Ectodermal cell (in vitro differentiated cells): ENCODE measurements at regions not wholly inside any gene's neighbourhood (a gene's known extent, or its start where the extent isn't known, plus 50 kb on each side); places are given as distances from the start of the nearest gene placed in this dataset.
"Not testable (repeated sequence)": the region's sequence is repeated elsewhere in the genome, so short reads cannot be mapped to it uniquely, and the experiment has no call there.

Source experiments
- H3K27ac ChIP-seq: 2 replicates; pipeline ENCODE4 v1.7.0; 2013; ENCODE audit warnings: mild to moderate bottlenecking, low read depth, low read length; ENCODE audit not compliant: insufficient read depth, poor library complexity, severe bottlenecking
- H3K27me3 ChIP-seq: 2 replicates; pipeline ENCODE4 v1.7.0; 2013; ENCODE audit warnings: mild to moderate bottlenecking, low read length; ENCODE audit not compliant: insufficient read depth, control insufficient read depth, poor library complexity, severe bottlenecking
- H3K36me3 ChIP-seq: one replicate; pipeline ENCODE4 v1.7.0; 2013; ENCODE audit warnings: low read length; ENCODE audit not compliant: control insufficient read depth, insufficient read depth
- H3K4me1 ChIP-seq: one replicate; pipeline ENCODE4 v1.7.0; 2013; ENCODE audit warnings: low read length; ENCODE audit not compliant: control insufficient read depth, insufficient read depth
- H3K4me3 ChIP-seq: 2 replicates; pipeline ENCODE4 v1.7.0; 2013; ENCODE audit warnings: low read depth, low read length, control low read depth; ENCODE audit not compliant: insufficient read depth
- H3K9me3 ChIP-seq: 2 replicates; pipeline ENCODE4 v1.7.0; 2013; ENCODE audit warnings: mild to moderate bottlenecking, low read length, moderate library complexity; ENCODE audit not compliant: control insufficient read depth
- WGBS, 2 experiments: methylation state at CpG; one replicate each; pipeline ENCODE4 v1.1.7; 2013; ENCODE audit warnings: missing lambda C conversion rate in 2 of 2; 5-methylcytosine and 5-hydroxymethylcytosine counted together

DNA sequence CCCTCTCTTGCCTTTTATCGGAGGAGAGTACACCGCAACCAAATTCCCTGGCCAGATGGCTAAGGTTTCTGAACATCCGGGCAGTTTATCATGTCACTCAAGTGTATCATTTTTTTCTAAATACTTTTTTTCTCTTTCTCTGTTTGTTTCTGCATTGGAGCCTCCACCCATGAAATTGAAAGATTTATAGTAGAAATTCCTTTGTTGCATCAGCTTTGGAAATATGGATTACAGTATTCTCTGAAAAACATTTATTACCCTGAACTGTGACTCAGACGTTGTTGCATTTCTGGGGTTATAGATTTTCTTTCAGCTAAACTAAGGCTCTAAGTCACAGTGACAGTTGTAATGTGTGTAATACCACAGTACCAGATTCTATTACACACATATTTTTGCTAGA lies 187.0 kb downstream of the SPTSSA start:
- Histone ChIP-seq H3K4me3 (no peak overlapping the region), H3K9me3 (no peaks in the 10 kb centered on the region), H3K4me1 (no peaks in the 10 kb centered on the region), H3K36me3 (no peaks in the 10 kb centered on the region), H3K27me3 (no peaks in the 10 kb centered on the region), H3K27ac (no peak overlapping the region)
- WGBS, 2 experiments: 94 to 96% methylated on average over 3 to 4 of the region's 4 CpGs

DNA sequence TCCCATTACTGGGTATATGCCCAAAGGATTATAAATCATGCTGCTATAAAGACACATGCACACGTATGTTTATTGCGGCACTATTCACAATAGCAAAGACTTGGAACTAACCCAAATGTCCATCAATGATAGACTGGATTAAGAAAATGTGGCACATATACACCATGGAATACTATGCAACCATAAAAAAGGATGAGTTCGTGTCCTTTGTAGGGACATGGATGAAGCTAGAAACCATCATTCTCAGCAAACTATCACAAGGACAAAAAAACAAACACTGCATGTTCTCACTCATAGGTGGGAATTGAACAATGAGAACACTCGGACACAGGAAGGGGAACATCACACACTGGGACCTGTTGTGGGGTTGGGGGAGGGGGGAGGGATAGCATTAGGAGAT lies 188.3 kb downstream of the SPTSSA start:
- not testable (repeated sequence) for H3K9me3 ChIP-seq, H3K4me1 ChIP-seq

DNA sequence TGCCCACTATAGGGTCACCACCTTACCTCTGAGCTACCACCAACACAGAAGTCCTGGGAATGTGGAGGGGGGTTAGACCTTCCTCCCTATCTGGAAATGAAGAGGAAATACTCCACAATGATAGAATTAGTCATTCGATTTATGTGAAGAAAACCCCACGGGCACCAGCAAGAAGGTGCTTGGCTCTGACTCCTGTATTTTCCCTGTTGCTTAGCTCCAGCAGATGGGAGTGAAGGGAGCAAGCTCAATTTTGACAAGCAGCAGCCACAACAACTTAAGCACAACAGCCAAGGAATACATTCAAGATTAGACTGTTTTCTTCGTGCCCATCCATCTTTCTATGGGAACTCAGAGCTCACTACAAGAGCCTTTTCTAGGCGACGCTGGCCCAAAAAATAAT lies 191.7 kb downstream of the SPTSSA start:
- Histone ChIP-seq H3K4me3 (no peak overlapping the region), H3K9me3 (no peaks in the 10 kb centered on the region), H3K27me3 (no peaks in the 10 kb centered on the region), H3K36me3 (no peaks in the 10 kb centered on the region), H3K4me1 (no peaks in the 10 kb centered on the region), H3K27ac (no peak overlapping the region)
- WGBS, 2 experiments: 84 to 88% methylated on average over 5 of the region's 5 CpGs

More for the DNA sequence above, 188.3 kb downstream of the SPTSSA start:
- not testable (repeated sequence) for H3K4me3 ChIP-seq, H3K36me3 ChIP-seq, H3K27ac ChIP-seq, H3K27me3 ChIP-seq
- 83 to 100% methylated on average over 1 of the region's 4 CpGs for WGBS, 2 experiments

DNA sequence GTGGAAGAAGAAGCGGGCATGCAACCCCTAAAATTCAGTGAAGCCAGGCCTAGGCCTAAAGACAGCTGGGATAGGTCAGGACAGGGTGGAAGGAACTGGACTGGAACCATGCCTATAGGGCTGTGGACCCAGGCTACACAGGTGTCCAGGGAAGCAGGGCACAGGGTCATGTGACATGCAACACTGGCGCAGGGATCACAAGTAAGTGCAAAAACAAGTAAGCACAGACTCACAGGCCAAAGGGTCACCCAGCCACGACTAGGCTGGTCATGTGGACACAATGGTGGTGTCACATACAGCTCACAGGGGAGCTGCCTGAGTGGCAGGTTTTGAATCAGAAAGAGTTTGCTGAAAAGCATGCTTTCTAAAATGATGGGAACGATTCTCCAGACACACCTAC lies 195.7 kb downstream of the SPTSSA start:
- H3K36me3 ChIP-seq: no peaks in the 10 kb centered on the region
- H3K27me3 ChIP-seq: no peaks in the 10 kb centered on the region
- no peaks in the 10 kb centered on the region for H3K4me1 ChIP-seq
- WGBS, 2 experiments: 70 to 85% methylated on average over 4 of the region's 4 CpGs
- no peaks in the 10 kb centered on the region for H3K9me3 ChIP-seq
- H3K27ac ChIP-seq: no peak overlapping the region
- no peak overlapping the region for H3K4me3 ChIP-seq

DNA sequence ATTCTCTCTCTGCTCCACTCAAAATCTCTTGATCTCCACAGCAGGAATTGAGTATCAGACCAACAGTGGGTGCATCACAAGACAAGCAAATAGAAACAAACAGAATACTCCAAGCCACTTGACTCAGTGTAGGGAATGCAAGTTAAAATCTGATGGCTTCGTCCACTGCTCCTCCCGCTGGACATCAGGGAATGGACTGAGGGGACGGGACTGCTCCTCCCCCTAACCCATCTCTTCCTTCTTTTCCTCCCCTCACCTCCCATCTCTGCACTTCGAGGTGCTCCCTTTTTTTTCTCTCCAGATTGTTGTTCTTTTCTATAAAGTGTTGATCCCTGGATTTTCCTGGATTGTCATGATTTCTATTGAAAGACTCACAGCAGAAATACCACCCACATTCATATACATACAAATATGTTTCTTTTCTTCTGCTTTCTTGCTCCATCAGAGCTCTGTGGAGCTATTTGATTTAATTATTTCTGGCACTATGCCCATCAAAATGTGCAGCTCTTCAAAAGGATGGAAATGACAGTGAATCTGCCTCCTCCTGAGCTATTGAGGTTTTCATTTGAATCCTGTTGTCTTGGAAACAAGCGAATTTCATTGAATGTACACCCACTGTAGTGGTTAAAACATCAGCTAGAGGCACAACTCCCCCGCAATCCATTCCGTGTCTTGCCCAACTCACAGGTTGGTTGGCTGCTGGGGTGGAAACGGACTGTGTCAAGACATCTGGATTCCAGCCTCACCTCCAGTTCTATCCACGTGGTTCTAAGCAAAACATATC lies 199.7 kb downstream of the SPTSSA start:
- 83 to 89% methylated on average over 7 to 9 of the region's 9 CpGs for WGBS, 2 experiments
- Histone ChIP-seq H3K4me3 (no peak overlapping the region), H3K27me3 (no peaks in the 10 kb centered on the region), H3K36me3 (no peaks in the 10 kb centered on the region), H3K27ac (no peak overlapping the region), H3K4me1 (no peaks in the 10 kb centered on the region), H3K9me3 (no peaks in the 10 kb centered on the region)

DNA sequence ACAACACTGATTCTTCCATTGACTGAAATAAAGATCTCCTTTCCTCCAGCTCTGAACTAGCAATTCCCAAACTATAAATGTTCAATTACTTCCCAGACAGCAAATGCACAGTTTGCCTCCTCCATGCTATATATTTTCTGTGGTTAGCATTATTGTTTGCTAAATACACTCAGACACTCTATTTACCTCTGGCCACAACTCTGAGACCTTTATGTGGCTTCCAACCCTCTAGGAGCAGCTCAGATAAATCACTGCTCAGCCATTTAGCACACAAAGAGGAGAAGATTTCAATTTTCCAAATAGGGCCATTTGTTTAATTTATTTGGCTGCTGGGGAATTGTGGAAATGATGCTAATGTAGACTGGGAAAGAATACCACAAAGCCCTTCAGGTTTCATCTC lies 202.0 kb downstream of the SPTSSA start:
- no peak overlapping the region for H3K4me3 ChIP-seq
- H3K27me3 ChIP-seq: no peaks in the 10 kb centered on the region
- H3K9me3 ChIP-seq: no peaks in the 10 kb centered on the region
- H3K36me3 ChIP-seq: no peaks in the 10 kb centered on the region
- no peak overlapping the region for H3K27ac ChIP-seq
- H3K4me1 ChIP-seq: no peaks in the 10 kb centered on the region

DNA sequence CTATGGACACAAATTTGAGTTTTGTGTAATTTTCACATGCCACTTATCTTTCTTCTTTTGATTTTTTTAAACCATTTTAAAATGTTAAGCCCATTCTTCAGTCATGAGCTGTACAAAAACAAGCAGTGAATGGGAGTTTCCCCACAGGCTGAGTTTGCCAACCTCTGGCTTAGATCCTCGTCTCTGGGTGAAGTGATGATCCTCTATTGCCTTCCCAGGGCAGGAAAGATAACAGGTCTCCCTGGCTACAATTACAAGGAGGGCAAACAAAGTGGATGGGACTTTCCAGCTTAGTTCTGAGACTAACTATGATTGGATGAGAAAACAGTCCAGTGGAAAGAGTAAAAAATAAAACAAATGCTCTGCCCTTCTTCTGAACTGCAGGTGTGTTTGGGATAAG lies 203.7 kb downstream of the SPTSSA start:
- no peak overlapping the region for H3K4me3 ChIP-seq
- no peaks in the 10 kb centered on the region for H3K27me3 ChIP-seq
- no peaks in the 10 kb centered on the region for H3K4me1 ChIP-seq
- no peaks in the 10 kb centered on the region for H3K9me3 ChIP-seq
- no peaks in the 10 kb centered on the region for H3K36me3 ChIP-seq
- no peak overlapping the region for H3K27ac ChIP-seq
- WGBS, 2 experiments: 79 to 85% methylated on average over 1 of the region's 1 CpG

DNA sequence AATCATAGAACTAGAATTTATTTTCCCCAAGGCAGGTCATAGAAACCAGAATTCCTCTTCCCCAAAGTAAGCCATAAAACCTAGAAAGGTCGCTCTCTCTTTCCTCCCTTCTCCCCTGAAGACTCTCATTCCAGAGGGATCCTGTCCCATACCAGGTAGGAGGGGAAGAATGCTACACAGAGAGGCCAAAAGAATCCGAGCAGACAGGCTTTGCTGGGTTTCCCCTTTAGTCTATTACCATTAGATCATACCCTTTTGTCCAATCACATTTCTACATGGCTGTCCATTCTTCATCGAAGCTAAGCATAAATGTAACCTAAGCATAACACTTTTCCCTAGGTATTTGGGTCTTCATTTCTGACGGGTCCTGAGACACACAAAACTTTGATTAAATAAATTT lies 204.5 kb downstream of the SPTSSA start:
- no peak overlapping the region for H3K4me3 ChIP-seq
- no peaks in the 10 kb centered on the region for H3K36me3 ChIP-seq
- no peaks in the 10 kb centered on the region for H3K9me3 ChIP-seq
- no peaks in the 10 kb centered on the region for H3K4me1 ChIP-seq
- no peak overlapping the region for H3K27ac ChIP-seq
- no peaks in the 10 kb centered on the region for H3K27me3 ChIP-seq
- WGBS, 2 experiments: 86 to 90% methylated on average over 4 of the region's 4 CpGs

DNA sequence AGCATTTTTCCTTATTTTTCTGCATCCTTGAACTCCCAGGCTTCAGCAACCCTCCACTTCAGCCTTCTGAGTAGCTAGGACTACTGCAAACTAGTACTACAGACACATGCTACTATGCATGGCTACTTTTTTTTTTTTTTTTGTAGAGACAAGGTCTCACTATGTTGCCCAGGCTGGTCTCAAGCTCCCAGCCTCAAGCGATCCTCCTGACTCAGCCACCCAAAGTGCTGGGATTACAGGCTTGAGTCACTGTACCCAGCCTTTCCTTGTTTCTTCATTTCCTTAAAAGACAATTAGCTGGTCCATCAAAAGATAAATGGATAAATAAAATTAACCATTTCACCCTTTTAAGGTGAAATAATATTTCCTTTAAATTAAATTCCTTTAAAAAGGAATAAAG lies 205.8 kb downstream of the SPTSSA start:
- no peaks in the 10 kb centered on the region for H3K4me1 ChIP-seq
- H3K27me3 ChIP-seq: no peaks in the 10 kb centered on the region
- 95 to 100% methylated on average over 1 of the region's 1 CpG for WGBS, 2 experiments
- H3K36me3 ChIP-seq: no peaks in the 10 kb centered on the region
- no peaks in the 10 kb centered on the region for H3K9me3 ChIP-seq
- no peak overlapping the region for H3K27ac ChIP-seq
- H3K4me3 ChIP-seq: no peak overlapping the region

DNA sequence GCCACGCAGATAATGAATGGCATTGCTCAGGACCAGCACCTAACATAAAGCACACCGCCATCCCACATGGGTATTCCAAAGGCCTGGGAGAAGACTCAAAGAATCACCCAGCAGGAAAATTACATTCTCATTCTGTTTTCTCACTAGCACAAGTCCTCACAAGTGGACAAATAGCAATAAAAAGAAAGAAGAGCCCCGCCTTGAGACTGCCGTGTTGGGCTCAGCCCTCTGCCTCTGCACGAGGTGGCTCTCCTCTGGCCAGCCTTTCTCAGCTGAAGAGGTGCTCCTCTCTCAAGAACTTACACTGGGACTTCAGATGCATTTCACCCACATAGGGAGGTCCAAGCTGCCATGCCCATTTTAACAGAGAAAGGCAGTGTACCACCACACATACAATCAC lies 207.5 kb downstream of the SPTSSA start:
- no peaks in the 10 kb centered on the region for H3K9me3 ChIP-seq
- H3K27ac ChIP-seq: no peak overlapping the region
- no peaks in the 10 kb centered on the region for H3K27me3 ChIP-seq
- no peaks in the 10 kb centered on the region for H3K36me3 ChIP-seq
- no peaks in the 10 kb centered on the region for H3K4me1 ChIP-seq
- WGBS, 2 experiments: 69 to 71% methylated on average over 5 of the region's 5 CpGs
- no peak overlapping the region for H3K4me3 ChIP-seq

DNA sequence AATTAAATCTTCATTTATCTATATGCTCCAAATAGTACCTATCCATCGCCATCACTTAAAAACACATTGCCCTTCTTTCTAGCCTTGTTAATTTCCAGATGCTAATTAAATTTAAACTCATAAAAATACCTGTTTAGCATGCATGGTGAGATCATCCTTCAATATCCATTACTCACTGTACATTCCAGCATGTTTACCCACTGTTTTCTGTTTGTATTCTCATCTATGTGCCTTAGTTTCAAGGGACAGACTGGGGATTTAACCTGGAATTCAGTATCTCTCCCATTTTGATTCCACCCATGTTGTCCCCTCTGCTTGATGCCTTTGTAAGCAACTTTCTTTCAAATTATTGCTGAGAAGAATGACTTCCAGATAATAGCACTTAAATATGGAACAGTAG lies 208.0 kb downstream of the SPTSSA start:
- no peaks in the 10 kb centered on the region for H3K9me3 ChIP-seq
- no peaks in the 10 kb centered on the region for H3K4me1 ChIP-seq
- no peak overlapping the region for H3K4me3 ChIP-seq
- no peaks in the 10 kb centered on the region for H3K36me3 ChIP-seq
- no peak overlapping the region for H3K27ac ChIP-seq
- WGBS, 2 experiments: 97 to 98% methylated on average over 1 of the region's 1 CpG
- H3K27me3 ChIP-seq: no peaks in the 10 kb centered on the region
